GM20431 (cell line): ENCODE measurements at regions not wholly inside any gene's neighbourhood (a gene's known extent, or its start where the extent isn't known, plus 50 kb on each side); places are given as distances from the start of the nearest gene placed in this dataset.

ENCODE experiments used
- in situ Hi-C: fragments of 300-500 bp; cut with MseI, MboI; formaldehyde crosslinking; loops from one replicate; pipeline ENCODE4 v1.15.0; 2020; ENCODE audit warnings: low sequenced_read_pairs; ENCODE audit not compliant: unreplicated experiment

GRCh38 chr1:193525411-193525810 lies 339.0 kb upstream of the B3GALT2 start:
- in situ Hi-C loops = no loop called here

- in situ Hi-C loops = no loop called here
Observed at GRCh38 chr1:193524616-193525015, 338.2 kb upstream of the B3GALT2 start.

GRCh38 chr1:193524021-193524420 lies 337.6 kb upstream of the B3GALT2 start:
- in situ Hi-C loops = no loop called here

- in situ Hi-C loops = no loop called here
Observed at GRCh38 chr1:193520472-193520871, 334.1 kb upstream of the B3GALT2 start.

- in situ Hi-C loops = no loop called here
Observed at GRCh38 chr1:193519922-193520321, 333.5 kb upstream of the B3GALT2 start.

DNA sequence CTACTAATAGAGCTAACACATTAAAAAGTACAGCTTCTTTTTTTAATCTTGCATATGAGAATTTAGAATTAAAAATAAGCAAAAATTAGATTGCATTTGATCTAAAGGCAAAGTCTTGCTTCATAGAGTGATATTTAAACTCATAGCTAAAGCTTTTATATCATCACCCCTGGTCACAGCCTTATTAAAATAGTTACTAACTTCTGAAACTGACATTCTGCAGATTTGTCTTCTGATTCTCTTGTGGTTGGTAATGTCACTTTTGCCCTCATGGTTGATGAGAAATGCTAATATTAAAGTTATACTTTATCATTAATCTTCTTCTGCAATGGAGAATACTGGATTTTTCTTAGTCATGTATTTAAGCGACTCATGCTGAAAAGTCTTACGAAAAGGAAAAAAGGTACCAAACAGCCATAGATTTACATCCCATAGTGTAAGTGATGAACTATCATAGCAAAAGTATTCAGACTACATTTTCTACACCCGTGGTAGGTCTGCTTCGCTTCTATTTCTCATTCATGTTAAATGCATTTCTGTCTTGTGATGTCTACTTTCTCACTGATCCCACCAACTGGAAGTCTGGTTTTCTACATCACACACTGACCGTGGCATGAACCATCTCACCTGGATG lies 330.5 kb upstream of the B3GALT2 start:
- in situ Hi-C loops = no loop called here

- in situ Hi-C loops = no loop called here
Observed at GRCh38 chr1:193514397-193514796, 328.0 kb upstream of the B3GALT2 start.

DNA sequence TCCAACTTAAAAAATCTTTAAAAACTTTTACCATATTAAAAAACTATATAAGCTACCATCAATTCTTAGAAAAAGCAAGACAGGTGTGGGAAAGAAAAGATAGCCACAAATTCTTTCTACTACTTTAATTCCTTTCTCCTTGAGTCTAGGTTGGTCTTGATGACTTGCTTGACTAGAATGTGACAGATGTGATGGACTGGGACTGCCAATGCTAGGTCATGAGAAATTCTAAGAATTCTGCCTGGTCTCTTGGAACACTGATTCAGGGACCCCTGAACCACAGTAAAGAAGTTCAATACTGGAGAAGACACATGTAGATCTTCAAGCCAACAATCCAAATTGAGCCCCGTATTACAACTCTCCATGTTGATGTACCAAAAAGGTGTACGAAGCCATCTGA lies 326.6 kb upstream of the B3GALT2 start:
- in situ Hi-C loops = no loop called here

DNA sequence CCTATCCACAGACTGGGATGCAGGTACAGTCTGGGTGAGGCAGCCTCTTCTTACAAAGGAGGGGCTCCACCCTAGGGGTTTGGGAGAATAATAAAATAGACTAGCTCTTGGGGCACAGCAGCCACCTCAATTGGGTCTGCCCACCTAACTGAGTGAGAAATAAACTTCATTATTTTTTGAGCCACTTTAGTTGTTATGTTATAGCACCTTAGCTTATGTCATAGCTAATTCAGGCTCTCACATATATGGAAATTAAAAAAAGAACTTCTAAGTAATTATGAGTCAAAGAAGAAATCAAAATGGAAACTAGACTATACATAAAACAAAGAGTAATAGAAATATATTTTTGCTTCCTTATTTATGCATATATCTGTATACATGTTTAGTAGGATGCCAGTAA lies 318.5 kb upstream of the B3GALT2 start:
- in situ Hi-C loops = no loop called here

DNA sequence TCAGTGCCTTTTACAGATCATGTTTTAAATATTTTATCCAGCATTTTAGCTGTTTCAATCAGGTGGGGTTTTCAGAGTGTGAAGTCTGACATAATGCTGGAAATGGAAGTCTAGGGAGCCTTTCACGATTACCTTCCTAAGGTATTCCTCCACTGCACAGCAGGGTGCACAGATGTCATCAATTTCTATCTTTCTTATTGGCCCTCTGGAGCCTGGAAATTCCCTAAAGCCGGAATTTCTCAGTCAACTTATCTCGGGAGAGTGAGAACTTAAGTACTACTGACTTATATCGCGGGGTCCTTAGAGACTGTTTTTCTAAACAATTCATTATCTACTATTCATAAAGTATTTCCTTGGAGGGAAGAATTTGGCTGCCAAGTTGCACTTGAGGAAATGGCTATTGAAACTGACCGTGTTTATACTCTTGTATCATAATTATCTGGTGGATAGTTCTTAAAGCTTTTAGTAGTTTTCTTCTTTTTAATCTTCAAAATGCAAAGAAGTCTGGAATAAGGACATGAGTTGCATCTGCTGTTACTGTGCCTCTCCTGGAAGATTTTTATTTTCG lies 311.8 kb upstream of the B3GALT2 start:
- in situ Hi-C loops = no loop called here

DNA sequence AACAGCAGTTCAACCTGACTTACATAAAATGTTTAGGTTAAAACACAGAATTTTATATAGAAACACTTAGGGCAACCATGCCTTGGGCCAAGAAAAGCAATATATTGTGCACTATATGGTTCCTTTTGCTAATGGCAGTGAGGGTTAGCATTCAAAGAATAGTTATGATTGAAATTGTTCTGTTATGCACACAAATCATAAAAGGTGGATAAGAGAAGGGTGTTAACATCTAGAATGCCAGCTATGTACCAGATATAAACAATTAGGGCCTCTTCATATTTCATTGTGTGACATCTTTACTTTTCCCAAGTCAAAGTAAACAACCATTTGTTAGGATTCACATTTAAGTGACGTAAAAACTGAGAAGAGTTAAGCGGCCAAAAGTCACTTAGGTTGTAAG lies 308.0 kb upstream of the B3GALT2 start:
- in situ Hi-C loops = no loop called here

- in situ Hi-C loops = no loop called here
Observed at GRCh38 chr1:193489191-193489590, 302.8 kb upstream of the B3GALT2 start.

GRCh38 chr1:193487722-193488121 lies 301.3 kb upstream of the B3GALT2 start:
- in situ Hi-C loops = no loop called here

DNA sequence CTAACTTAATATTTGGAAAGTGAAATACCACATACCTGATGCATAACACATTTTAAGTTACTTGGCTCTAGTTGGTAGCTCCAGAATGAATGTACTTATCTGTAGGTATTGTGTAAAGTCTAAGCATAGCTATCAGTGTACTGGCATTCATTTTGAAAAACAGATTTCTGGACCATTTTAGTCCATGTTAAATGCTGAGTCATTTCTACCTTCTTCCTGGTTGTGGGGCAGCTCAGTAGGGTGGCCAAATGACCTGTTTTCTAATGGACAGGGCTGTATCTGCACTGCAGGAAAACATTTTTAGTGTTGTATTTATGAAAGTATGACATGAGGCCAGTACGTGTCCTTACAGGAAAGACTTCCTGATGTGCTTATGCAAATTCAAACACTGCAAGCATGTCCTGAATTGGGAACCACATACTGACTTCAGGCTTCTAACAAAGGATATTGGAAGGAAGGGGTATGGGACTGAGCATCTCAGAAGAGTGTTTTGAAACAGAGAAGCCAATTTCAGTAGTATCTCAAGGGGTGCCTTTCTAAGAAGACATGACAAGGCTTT lies 300.3 kb upstream of the B3GALT2 start:
- in situ Hi-C loops = no loop called here

GRCh38 chr1:193480755-193481154 lies 294.3 kb upstream of the B3GALT2 start:
- in situ Hi-C loops = no loop called here

- in situ Hi-C loops = no loop called here
Observed at GRCh38 chr1:193479187-193479586, 292.8 kb upstream of the B3GALT2 start.

DNA sequence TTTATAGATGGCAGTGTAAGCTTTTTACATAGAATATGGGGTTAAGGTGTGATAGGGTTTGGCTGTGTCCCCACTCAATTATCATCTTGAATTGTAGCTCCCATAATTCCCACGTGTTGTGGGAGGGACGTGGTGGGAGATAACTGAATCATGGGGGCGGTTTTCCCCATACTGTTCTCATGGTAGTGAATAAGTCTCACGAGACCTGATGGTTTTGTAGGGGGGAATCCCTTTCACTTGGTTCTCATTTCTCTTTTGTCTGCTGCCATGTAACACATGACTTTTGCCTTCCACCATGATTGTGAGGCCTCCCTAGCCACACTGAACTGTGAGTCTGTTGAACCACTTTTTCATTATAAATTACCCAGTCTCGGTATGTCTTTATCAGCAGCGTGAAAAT lies 290.3 kb upstream of the B3GALT2 start:
- in situ Hi-C loops = no loop called here

- in situ Hi-C loops = no loop called here
Observed at GRCh38 chr1:193473932-193474331, 287.5 kb upstream of the B3GALT2 start.

DNA sequence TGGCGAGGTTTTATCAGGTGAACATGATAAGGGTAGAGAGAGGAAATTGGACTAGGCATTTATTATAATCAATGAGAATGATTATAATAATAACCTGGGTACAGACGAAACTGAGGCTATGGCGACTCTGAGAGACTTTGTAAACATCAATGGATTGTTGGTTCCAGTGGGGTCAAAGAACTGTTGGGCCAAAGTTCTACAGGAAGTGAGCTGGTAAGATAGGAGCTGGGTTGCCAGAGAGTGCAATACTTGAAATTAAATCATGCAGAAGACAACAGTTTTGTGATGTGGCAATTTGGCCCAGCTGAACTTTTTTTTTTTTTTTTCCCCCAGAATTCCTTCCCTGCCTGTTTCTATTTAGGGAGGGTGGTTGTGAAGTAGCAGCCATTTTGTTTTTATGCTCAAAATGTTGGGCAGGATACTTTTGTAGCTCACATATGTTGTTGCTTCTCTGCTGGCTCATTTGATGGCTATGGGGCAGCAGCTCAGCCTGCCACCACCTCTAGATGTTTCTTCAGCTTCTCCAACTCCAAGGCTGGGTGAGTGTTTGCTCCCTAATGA lies 286.5 kb upstream of the B3GALT2 start:
- in situ Hi-C loops = no loop called here

GRCh38 chr1:193472430-193472829 lies 286.0 kb upstream of the B3GALT2 start:
- in situ Hi-C loops = no loop called here

DNA sequence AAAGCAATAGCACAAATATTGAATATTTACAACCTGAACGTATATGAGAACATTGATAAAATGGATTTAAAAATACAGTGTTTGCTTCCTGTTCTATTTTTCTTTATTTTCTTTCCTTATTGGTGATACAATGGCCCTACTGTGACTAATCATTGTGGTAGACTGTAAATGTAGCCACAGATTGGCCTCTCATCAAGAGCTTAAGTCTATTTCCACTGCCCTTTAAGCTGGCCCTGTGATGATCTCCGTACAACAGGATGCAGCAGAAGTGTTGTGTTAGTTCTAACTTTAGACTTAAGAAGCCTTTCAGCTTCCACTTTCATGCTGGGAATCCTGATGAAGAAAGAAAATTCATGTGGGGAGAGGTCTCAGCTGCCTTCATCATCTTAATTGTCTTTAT lies 285.6 kb upstream of the B3GALT2 start:
- in situ Hi-C loops = no loop called here
